ENCODE measurements at regions not wholly inside any gene's neighbourhood (a gene's known extent, or its start where the extent isn't known, plus 50 kb on each side); places are given as distances from the start of the nearest gene placed in this dataset.

- Histone ChIP-seq H4K20me1 (ENCODE audit: insufficient read depth) (no peaks in the 10 kb centered on the region), H3K9ac (no peak overlapping the region), H3K4me3 (IDR thresholded peaks at IDR 0.05; ENCODE audit: insufficient read depth, low read depth, low read length) (no peak overlapping the region), H2AFZ (ENCODE audit: low read depth) (no peak overlapping the region), H3K79me2 (ENCODE audit: insufficient read depth, low read depth) (no peaks in the 10 kb centered on the region), H3K36me3 (ENCODE audit: insufficient read depth) (no peaks in the 10 kb centered on the region), H3K4me2 (no peak overlapping the region), H3K27me3 (ENCODE audit: insufficient read depth, low read depth) (no peaks in the 10 kb centered on the region), H3K4me1 (ENCODE audit: low read depth, poor library complexity, severe bottlenecking) (peaks cover 17% of the 10 kb centered on the region), H3K27ac (no peak overlapping the region)
- peak; percentile 57 for TF ChIP-seq CTCF (conservative IDR thresholded peaks at IDR 0.05; ENCODE audit: low read depth, low read length)
Measured at GRCh38 chr13:39144941-39145533, 106.8 kb downstream of the NHLRC3 start.

GRCh38 chr13:39148513-39148961, 110.3 kb downstream of the NHLRC3 start:
- no peaks in the 10 kb centered on the region for H3K27me3 ChIP-seq (ENCODE audit: insufficient read depth, low read depth)
- H3K36me3 ChIP-seq (ENCODE audit: insufficient read depth) = no peaks in the 10 kb centered on the region
- H3K4me3 ChIP-seq (IDR thresholded peaks at IDR 0.05; ENCODE audit: insufficient read depth, low read depth, low read length) = no peak overlapping the region
- no peaks in the 10 kb centered on the region for H4K20me1 ChIP-seq (ENCODE audit: insufficient read depth)
- H3K9ac ChIP-seq = peak overlapping the region; percentile 21; the same call in 1 of the 2 replicates
- H3K4me1 ChIP-seq (ENCODE audit: low read depth, poor library complexity, severe bottlenecking) = peaks cover 18% of the 10 kb centered on the region
- H3K4me2 ChIP-seq = peak overlapping the region; percentile 60
- peak overlapping the region; percentile 64 for H3K27ac ChIP-seq
- H3K79me2 ChIP-seq (ENCODE audit: insufficient read depth, low read depth) = no peaks in the 10 kb centered on the region
- peak overlapping the region; percentile 32; the same call in 1 of the 2 replicates for H2AFZ ChIP-seq (ENCODE audit: low read depth)
- TF ChIP-seq CTCF (conservative IDR thresholded peaks at IDR 0.05; ENCODE audit: low read depth, low read length) = no peak

GRCh38 chr13:39149896-39150295, 111.6 kb downstream of the NHLRC3 start:
- H3K27ac ChIP-seq = no peak overlapping the region
- no peak overlapping the region for H2AFZ ChIP-seq (ENCODE audit: low read depth)
- H3K4me2 ChIP-seq = no peak overlapping the region
- no peak overlapping the region for H3K4me3 ChIP-seq (IDR thresholded peaks at IDR 0.05; ENCODE audit: insufficient read depth, low read depth, low read length)
- H3K4me1 ChIP-seq (ENCODE audit: low read depth, poor library complexity, severe bottlenecking) = peaks cover 18% of the 10 kb centered on the region
- no peaks in the 10 kb centered on the region for H3K79me2 ChIP-seq (ENCODE audit: insufficient read depth, low read depth)
- no peak overlapping the region for H3K9ac ChIP-seq
- H3K36me3 ChIP-seq (ENCODE audit: insufficient read depth) = no peaks in the 10 kb centered on the region
- no peaks in the 10 kb centered on the region for H3K27me3 ChIP-seq (ENCODE audit: insufficient read depth, low read depth)
- no peak for TF ChIP-seq CTCF (conservative IDR thresholded peaks at IDR 0.05; ENCODE audit: low read depth, low read length)
- no peaks in the 10 kb centered on the region for H4K20me1 ChIP-seq (ENCODE audit: insufficient read depth)

- H3K79me2 ChIP-seq (ENCODE audit: insufficient read depth, low read depth) = no peaks in the 10 kb centered on the region
- no peak overlapping the region for H3K4me3 ChIP-seq (IDR thresholded peaks at IDR 0.05; ENCODE audit: insufficient read depth, low read depth, low read length)
- no peak overlapping the region for H3K9ac ChIP-seq
- no peaks in the 10 kb centered on the region for H3K27me3 ChIP-seq (ENCODE audit: insufficient read depth, low read depth)
- H3K4me2 ChIP-seq = no peak overlapping the region
- no peak for TF ChIP-seq CTCF (conservative IDR thresholded peaks at IDR 0.05; ENCODE audit: low read depth, low read length)
- H3K27ac ChIP-seq = no peak overlapping the region
- H3K36me3 ChIP-seq (ENCODE audit: insufficient read depth) = no peaks in the 10 kb centered on the region
- H4K20me1 ChIP-seq (ENCODE audit: insufficient read depth) = no peaks in the 10 kb centered on the region
- H2AFZ ChIP-seq (ENCODE audit: low read depth) = no peak overlapping the region
- H3K4me1 ChIP-seq (ENCODE audit: low read depth, poor library complexity, severe bottlenecking) = peaks cover 11% of the 10 kb centered on the region
Measured at GRCh38 chr13:39154041-39154440, 115.8 kb downstream of the NHLRC3 start.

Data from KMS-11 (cell line).